Activated T-helper 17 cell treated with anti-CD3 and anti-CD28 coated beads, Interleukin-2, amount 50 U/mL, for 72 hours (primary cell): ENCODE measurements at regions not wholly inside any gene's neighbourhood (a gene's known extent, or its start where the extent isn't known, plus 50 kb on each side); places are given as distances from the start of the nearest gene placed in this dataset.
"Not testable (repeated sequence)": the region's sequence is repeated elsewhere in the genome, so short reads cannot be mapped to it uniquely, and the experiment has no call there.

Experiments used
- ATAC-seq: fragments of 150-1000 bp; cut with Tn5 transposase; replicated peaks from 2 replicates; pipeline ENCODE4 v1.10.0; 2021; ENCODE audit warnings: mild to moderate bottlenecking, moderate library complexity
- H3K27ac Mint-ChIP-seq: one replicate; pipeline ENCODE4 v1.8.0; 2022; ENCODE audit warnings: mixed read lengths
- H3K27me3 Mint-ChIP-seq: one replicate; pipeline ENCODE4 v1.8.0; 2022; ENCODE audit warnings: mixed read lengths
- H3K36me3 Mint-ChIP-seq: one replicate; pipeline ENCODE4 v1.8.0; 2022; ENCODE audit warnings: low read depth, mild to moderate bottlenecking, mixed read lengths
- H3K4me1 Mint-ChIP-seq: one replicate; pipeline ENCODE4 v1.8.0; 2022; ENCODE audit warnings: mixed read lengths
- H3K4me3 Mint-ChIP-seq: one replicate; pipeline ENCODE4 v1.8.0; 2022; ENCODE audit warnings: mild to moderate bottlenecking, mixed read lengths
- H3K9me3 Mint-ChIP-seq: one replicate; pipeline ENCODE4 v1.8.0; 2022; ENCODE audit warnings: mixed read lengths

GRCh38 chr13:62418376-62418775 is 1002.7 kb upstream of the PCDH20 start:
- ATAC-seq = no peak
- no peak overlapping the region for H3K27ac Mint-ChIP-seq
- H3K9me3 Mint-ChIP-seq = no peaks in the 10 kb centered on the region
- H3K4me1 Mint-ChIP-seq = no peaks in the 10 kb centered on the region
- H3K4me3 Mint-ChIP-seq = no peak overlapping the region
- H3K36me3 Mint-ChIP-seq = no peaks in the 10 kb centered on the region
- H3K27me3 Mint-ChIP-seq = no peaks in the 10 kb centered on the region

DNA sequence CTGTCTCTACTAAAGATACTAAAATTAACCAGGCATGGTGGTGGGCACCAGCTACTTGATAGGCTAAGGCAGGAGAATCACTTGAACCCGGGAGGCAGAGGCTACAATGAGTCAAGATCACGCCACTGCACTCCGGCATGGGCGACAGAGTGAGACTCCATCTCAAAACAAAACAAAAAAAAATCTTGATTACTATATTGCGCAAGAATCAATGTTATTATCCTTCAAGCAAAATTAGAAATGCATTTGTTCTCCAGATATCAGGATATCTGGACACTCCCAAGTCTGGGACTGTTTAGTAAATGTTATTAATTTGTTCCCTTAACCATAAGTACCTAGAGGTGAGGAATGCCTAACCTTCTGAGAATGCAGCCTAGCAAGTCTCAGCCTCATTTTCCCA is 992.2 kb upstream of the PCDH20 start:
- H3K4me1 Mint-ChIP-seq = no peaks in the 10 kb centered on the region
- no peaks in the 10 kb centered on the region for H3K36me3 Mint-ChIP-seq
- no peaks in the 10 kb centered on the region for H3K27me3 Mint-ChIP-seq
- H3K27ac Mint-ChIP-seq = no peak overlapping the region
- H3K4me3 Mint-ChIP-seq = no peak overlapping the region
- ATAC-seq = no peak
- H3K9me3 Mint-ChIP-seq = peaks cover 7% of the 10 kb centered on the region

DNA sequence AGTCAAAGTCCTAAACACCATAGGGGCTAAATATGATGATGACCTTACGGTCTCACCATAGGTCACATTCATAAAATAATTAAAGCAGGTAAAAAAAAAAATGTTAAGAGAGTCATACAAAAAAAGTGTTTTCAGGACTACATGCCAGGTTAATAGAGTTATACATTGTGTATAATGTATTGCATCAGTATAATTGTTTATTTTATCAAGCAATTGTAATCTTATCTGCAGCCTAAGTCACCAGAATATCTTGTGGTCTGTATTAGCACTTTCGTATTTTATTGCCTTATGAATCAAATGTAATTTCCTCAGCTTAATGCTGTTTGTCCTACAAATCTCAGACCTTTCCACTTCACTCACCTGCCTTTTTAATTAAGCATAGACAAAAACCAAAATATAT is 972.9 kb upstream of the PCDH20 start:
- H3K27ac Mint-ChIP-seq = no peak overlapping the region
- H3K9me3 Mint-ChIP-seq = no peaks in the 10 kb centered on the region
- no peaks in the 10 kb centered on the region for H3K4me1 Mint-ChIP-seq
- ATAC-seq = no peak
- no peaks in the 10 kb centered on the region for H3K36me3 Mint-ChIP-seq
- H3K27me3 Mint-ChIP-seq = no peaks in the 10 kb centered on the region
- H3K4me3 Mint-ChIP-seq = no peak overlapping the region

DNA sequence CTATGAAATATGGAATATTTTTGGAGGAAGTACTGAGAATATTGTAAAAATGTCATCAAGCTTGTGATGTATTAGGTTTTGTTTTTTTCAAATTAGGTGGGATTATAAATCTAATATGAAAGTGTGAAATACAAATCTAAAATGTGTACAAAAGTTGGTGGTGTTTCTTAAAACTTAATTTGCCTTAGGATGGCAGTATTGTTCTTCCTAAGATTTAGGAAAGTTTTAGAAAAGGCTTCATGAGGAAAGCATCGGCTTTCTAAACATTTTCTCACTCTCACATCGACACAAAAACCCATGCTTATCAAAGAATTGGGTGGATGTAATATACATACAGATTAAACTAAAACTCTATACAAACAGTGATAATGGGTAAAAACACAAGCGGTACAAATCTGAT is 972.0 kb upstream of the PCDH20 start:
- no peak overlapping the region for H3K4me3 Mint-ChIP-seq
- ATAC-seq = no peak
- H3K4me1 Mint-ChIP-seq = no peaks in the 10 kb centered on the region
- H3K27ac Mint-ChIP-seq = no peak overlapping the region
- no peaks in the 10 kb centered on the region for H3K9me3 Mint-ChIP-seq
- H3K36me3 Mint-ChIP-seq = no peaks in the 10 kb centered on the region
- H3K27me3 Mint-ChIP-seq = no peaks in the 10 kb centered on the region

GRCh38 chr13:62379241-62379640 is 963.6 kb upstream of the PCDH20 start:
- not testable (repeated sequence) for H3K9me3 Mint-ChIP-seq, ATAC-seq

GRCh38 chr13:62377838-62378237 is 962.2 kb upstream of the PCDH20 start:
- no peak overlapping the region for H3K27ac Mint-ChIP-seq
- no peak for ATAC-seq
- H3K4me3 Mint-ChIP-seq = no peak overlapping the region

More at GRCh38 chr13:62379241-62379640, 963.6 kb upstream of the PCDH20 start:
- H3K4me3 Mint-ChIP-seq, H3K27me3 Mint-ChIP-seq, H3K27ac Mint-ChIP-seq, H3K4me1 Mint-ChIP-seq, H3K36me3 Mint-ChIP-seq: not testable (repeated sequence)

GRCh38 chr13:62375653-62376052 is 960.0 kb upstream of the PCDH20 start:
- ATAC-seq = no peak
- Mint-ChIP-seq H3K27me3 (no peaks in the 10 kb centered on the region), H3K36me3 (no peaks in the 10 kb centered on the region), H3K27ac (no peak overlapping the region), H3K4me1 (no peaks in the 10 kb centered on the region), H3K4me3 (no peak overlapping the region), H3K9me3 (peaks cover 5% of the 10 kb centered on the region)

More at GRCh38 chr13:62377838-62378237, 962.2 kb upstream of the PCDH20 start:
- Mint-ChIP-seq H3K27me3 (no peaks in the 10 kb centered on the region), H3K4me1 (no peaks in the 10 kb centered on the region), H3K9me3 (peaks cover 9% of the 10 kb centered on the region), H3K36me3 (no peaks in the 10 kb centered on the region)

- H3K36me3 Mint-ChIP-seq = no peaks in the 10 kb centered on the region
- H3K9me3 Mint-ChIP-seq = no peaks in the 10 kb centered on the region
- H3K4me1 Mint-ChIP-seq = no peaks in the 10 kb centered on the region
- no peaks in the 10 kb centered on the region for H3K27me3 Mint-ChIP-seq
- no peak overlapping the region for H3K4me3 Mint-ChIP-seq
- no peak for ATAC-seq
- no peak overlapping the region for H3K27ac Mint-ChIP-seq
Measured at GRCh38 chr13:62371737-62372136, 956.1 kb upstream of the PCDH20 start.

DNA sequence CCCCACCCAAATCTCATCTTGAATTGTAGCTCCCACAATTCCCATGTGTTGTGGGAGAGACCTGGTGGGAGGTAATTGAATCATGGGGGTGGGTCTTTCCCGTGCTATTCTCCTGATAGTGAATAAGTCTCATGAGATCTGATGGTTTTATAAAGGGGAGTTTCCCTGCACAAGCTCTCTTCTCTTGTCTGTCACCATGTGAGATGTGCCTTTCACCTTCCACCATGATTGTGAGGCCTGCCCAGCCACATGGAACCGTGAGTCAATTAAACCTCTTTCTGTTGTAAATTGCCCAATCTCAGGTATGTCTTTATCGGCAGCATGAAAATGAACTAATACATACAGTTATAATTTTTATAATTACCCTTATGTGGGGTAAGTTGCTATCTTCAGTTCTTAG is 952.3 kb upstream of the PCDH20 start:
- H3K4me3 Mint-ChIP-seq, H3K27ac Mint-ChIP-seq, H3K9me3 Mint-ChIP-seq, H3K36me3 Mint-ChIP-seq, H3K27me3 Mint-ChIP-seq, H3K4me1 Mint-ChIP-seq, ATAC-seq: not testable (repeated sequence)

GRCh38 chr13:62360609-62361008 is 945.0 kb upstream of the PCDH20 start:
- Mint-ChIP-seq H3K27ac (no peak overlapping the region), H3K36me3 (no peaks in the 10 kb centered on the region), H3K4me3 (no peak overlapping the region), H3K4me1 (no peaks in the 10 kb centered on the region), H3K9me3 (peaks cover 5% of the 10 kb centered on the region), H3K27me3 (no peaks in the 10 kb centered on the region)
- ATAC-seq = no peak

- H3K9me3 Mint-ChIP-seq = peaks cover 5% of the 10 kb centered on the region
- no peaks in the 10 kb centered on the region for H3K36me3 Mint-ChIP-seq
- H3K27me3 Mint-ChIP-seq = no peaks in the 10 kb centered on the region
- no peak for ATAC-seq
- no peak overlapping the region for H3K4me3 Mint-ChIP-seq
- no peak overlapping the region for H3K27ac Mint-ChIP-seq
- no peaks in the 10 kb centered on the region for H3K4me1 Mint-ChIP-seq
Measured at GRCh38 chr13:62358646-62358932, 942.9 kb upstream of the PCDH20 start.

DNA sequence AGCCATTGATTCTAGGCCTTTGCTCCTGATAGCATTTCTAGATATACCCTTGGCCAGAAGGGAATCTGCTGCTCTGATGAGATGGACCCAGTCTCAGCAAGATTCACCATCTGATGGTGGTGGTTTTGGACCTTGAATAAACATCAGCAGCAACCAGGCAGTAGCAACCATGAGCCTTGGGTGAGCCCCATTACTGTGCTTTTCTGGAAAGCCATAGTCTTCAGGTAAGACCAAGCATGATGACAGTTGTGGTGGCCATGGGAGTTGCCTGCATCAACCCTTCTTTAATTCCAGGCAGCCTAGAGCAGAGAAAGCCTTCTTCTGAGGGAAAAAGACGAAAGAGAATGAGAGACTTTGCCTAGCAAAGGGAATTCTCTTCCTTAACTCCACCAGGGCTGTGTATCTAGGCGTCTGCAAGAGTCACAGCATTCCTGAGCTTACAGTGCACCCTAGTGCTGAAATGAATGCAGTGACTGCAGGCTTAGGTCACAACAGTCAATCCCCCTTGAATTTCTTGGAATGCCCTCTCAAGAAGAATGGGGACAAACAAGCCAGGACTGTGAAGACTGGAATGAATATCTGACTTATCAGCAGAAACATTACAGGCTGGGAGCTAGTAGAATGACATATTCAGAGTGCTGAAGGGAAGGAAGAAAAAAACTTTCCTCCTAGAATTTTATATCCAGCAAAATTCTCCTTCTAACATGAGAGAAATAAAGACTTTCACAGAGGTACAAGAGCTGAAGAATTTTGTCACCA is 942.4 kb upstream of the PCDH20 start:
- Mint-ChIP-seq H3K36me3 (no peaks in the 10 kb centered on the region), H3K9me3 (peaks cover 5% of the 10 kb centered on the region), H3K27me3 (no peaks in the 10 kb centered on the region), H3K4me1 (no peaks in the 10 kb centered on the region), H3K4me3 (no peak overlapping the region), H3K27ac (no peak overlapping the region)
- no peak for ATAC-seq

DNA sequence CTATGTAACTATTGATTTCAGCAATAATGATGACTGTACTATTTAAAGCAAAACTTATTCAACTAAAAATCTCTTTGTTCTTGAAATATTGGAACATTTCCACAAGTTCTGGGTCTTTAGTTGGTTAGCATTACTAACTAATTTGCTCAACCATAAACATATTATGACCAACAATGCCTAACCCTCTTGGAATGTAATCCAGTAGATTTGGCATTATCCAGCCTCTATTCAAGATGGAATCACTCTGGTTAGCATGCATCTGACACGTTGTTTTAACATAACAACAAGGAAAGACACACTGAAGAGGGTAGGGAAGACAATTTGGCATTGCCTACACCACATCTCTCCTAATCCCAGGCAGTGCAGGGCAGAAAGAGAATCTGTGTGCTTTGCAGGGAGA is 941.3 kb upstream of the PCDH20 start:
- no peak for ATAC-seq
- H3K27me3 Mint-ChIP-seq = no peaks in the 10 kb centered on the region
- H3K9me3 Mint-ChIP-seq = peaks cover 5% of the 10 kb centered on the region
- no peak overlapping the region for H3K4me3 Mint-ChIP-seq
- H3K4me1 Mint-ChIP-seq = no peaks in the 10 kb centered on the region
- H3K27ac Mint-ChIP-seq = no peak overlapping the region
- H3K36me3 Mint-ChIP-seq = no peaks in the 10 kb centered on the region

GRCh38 chr13:62337109-62337880 is 921.6 kb upstream of the PCDH20 start:
- no peak overlapping the region for H3K27ac Mint-ChIP-seq

DNA sequence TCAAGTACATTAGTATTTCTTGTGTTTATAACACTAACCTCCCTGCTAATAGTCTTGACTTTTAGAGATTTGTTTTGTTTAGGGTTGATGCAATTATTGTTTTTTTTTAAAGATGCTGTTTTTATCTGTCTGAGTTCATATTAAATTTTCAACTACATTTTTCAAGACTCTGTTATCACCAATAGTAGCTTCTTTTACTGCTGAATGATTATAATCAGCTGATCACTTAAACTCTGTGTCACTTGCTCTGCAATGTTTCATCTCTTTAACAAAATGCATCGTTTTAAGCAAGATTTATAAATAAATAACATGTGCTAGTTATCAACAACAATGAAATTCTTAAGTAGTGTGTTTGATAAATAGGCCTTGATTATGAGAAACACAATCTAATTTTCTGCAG is 920.9 kb upstream of the PCDH20 start:
- ATAC-seq = no peak
- H3K27ac Mint-ChIP-seq = no peak overlapping the region
- no peaks in the 10 kb centered on the region for H3K27me3 Mint-ChIP-seq
- no peaks in the 10 kb centered on the region for H3K36me3 Mint-ChIP-seq
- H3K9me3 Mint-ChIP-seq = peaks cover 8% of the 10 kb centered on the region
- H3K4me1 Mint-ChIP-seq = no peaks in the 10 kb centered on the region
- no peak overlapping the region for H3K4me3 Mint-ChIP-seq

More at GRCh38 chr13:62337109-62337880, 921.6 kb upstream of the PCDH20 start:
- peaks cover 4% of the 10 kb centered on the region for H3K9me3 Mint-ChIP-seq
- H3K4me1 Mint-ChIP-seq = no peaks in the 10 kb centered on the region
- no peaks in the 10 kb centered on the region for H3K36me3 Mint-ChIP-seq
- H3K27me3 Mint-ChIP-seq = no peaks in the 10 kb centered on the region
- ATAC-seq = no peak
- no peak overlapping the region for H3K4me3 Mint-ChIP-seq
